ENCODE measurements at regions not wholly inside any gene's neighbourhood (a gene's known extent, or its start where the extent isn't known, plus 50 kb on each side); places are given as distances from the start of the nearest gene placed in this dataset.

GRCh38 chrX:39720945-39721344 is 376.8 kb downstream of the BCOR start:
- no peak for DNase-seq

- DNase-seq: peak; percentile 7 to 36 (median 26)
These were observed 376.0 kb downstream of the BCOR start for GRCh38 chrX:39721566-39722279.

GRCh38 chrX:39724544-39724943 is 373.2 kb downstream of the BCOR start:
- no peak for DNase-seq

- no peak for DNase-seq
These were observed 372.6 kb downstream of the BCOR start for GRCh38 chrX:39725114-39725513.

GRCh38 chrX:39725928-39726619 is 371.7 kb downstream of the BCOR start:
- DNase-seq: peak; percentile 23 to 61 (median 44)

- DNase-seq: no peak
These were observed 371.0 kb downstream of the BCOR start for GRCh38 chrX:39726771-39727170.

- no peak for DNase-seq
These were observed 369.7 kb downstream of the BCOR start for GRCh38 chrX:39728025-39728424.

GRCh38 chrX:39728852-39729598 is 368.7 kb downstream of the BCOR start:
- DNase-seq: no peak

- DNase-seq: no peak
These were observed 367.6 kb downstream of the BCOR start for GRCh38 chrX:39729981-39730661.

- DNase-seq: peak; percentile 36 to 75 (median 62)
These were observed 367.0 kb downstream of the BCOR start for GRCh38 chrX:39730662-39731329.

- no peak for DNase-seq
These were observed 366.5 kb downstream of the BCOR start for GRCh38 chrX:39731330-39731667.

GRCh38 chrX:39731735-39732134 is 366.0 kb downstream of the BCOR start:
- DNase-seq: no peak

- no peak for DNase-seq
These were observed 364.0 kb downstream of the BCOR start for GRCh38 chrX:39733745-39734144.

- no peak for DNase-seq
These were observed 363.5 kb downstream of the BCOR start for GRCh38 chrX:39734174-39734776.

GRCh38 chrX:39736216-39737211 is 361.2 kb downstream of the BCOR start:
- peak in 1 of 4 experiments; percentile 20 for DNase-seq

- no peak for DNase-seq
These were observed 358.2 kb downstream of the BCOR start for GRCh38 chrX:39739585-39739984.

- no peak for DNase-seq
These were observed 357.7 kb downstream of the BCOR start for GRCh38 chrX:39740078-39740477.

- DNase-seq: no peak
These were observed 355.9 kb downstream of the BCOR start for GRCh38 chrX:39741904-39742303.

GRCh38 chrX:39745818-39746217 is 351.9 kb downstream of the BCOR start:
- DNase-seq: no peak

- DNase-seq: no peak
These were observed 348.6 kb downstream of the BCOR start for GRCh38 chrX:39749135-39749534.

- peak; percentile 40 to 70 (median 60) for DNase-seq
These were observed 348.0 kb downstream of the BCOR start for GRCh38 chrX:39749728-39750127.

Data from suppressor macrophage (primary cell).